Adrenal gland (tissue), 9 donors: ENCODE measurements at regions not wholly inside any gene's neighbourhood (a gene's known extent, or its start where the extent isn't known, plus 50 kb on each side); places are given as distances from the start of the nearest gene placed in this dataset.
"Not testable (repeated sequence)": the region's sequence is repeated elsewhere in the genome, so short reads cannot be mapped to it uniquely, and the experiment has no call there.

Experiments used
- DNase-seq, 7 donors: peaks; one replicate each; pipeline ENCODE4 v3.0.0-alpha.2; 2019 to 2020
- H3K27ac ChIP-seq, 5 donors: fragments of 200-600 bp; sonication (generic) in 4 of 5; 1 replicate in 3 of 5; 2 replicates in 2 of 5; pipeline versions ENCODE4 v1.5.1 to v1.8.0; 2016 to 2020; ENCODE audit warnings: mild to moderate bottlenecking in 1 of 5
- H3K27me3 ChIP-seq: fragments of 200-600 bp; 2 replicates; pipeline ENCODE4 v1.8.0; 2021
- H3K36me3 ChIP-seq, 2 donors: fragments of 200-600 bp; replicated peaks in 1 of 2; 1 replicate in 1 of 2; 2 replicates in 1 of 2; pipeline versions ENCODE4 v1.5.1 to v1.8.0; 2018 to 2022
- H3K4me1 ChIP-seq, 2 donors: fragments of 200-600 bp; replicated peaks in 1 of 2; 1 replicate in 1 of 2; 2 replicates in 1 of 2; pipeline versions ENCODE4 v1.5.1 to v1.8.0; 2018 to 2021
- H3K4me3 ChIP-seq, 4 donors: fragments of 200-600 bp; sonication (generic) in 3 of 4; one replicate each; pipeline ENCODE4 v1.5.1; 2016 to 2018
- H3K9me3 ChIP-seq, 3 donors: fragments of 200-600 bp; sonication (generic) in 1 of 3; replicated peaks in 1 of 3; 1 replicate in 2 of 3; 2 replicates in 1 of 3; pipeline versions ENCODE4 v1.5.1 to v1.8.0; 2016 to 2021
- POLR2A ChIP-seq, 2 donors: fragments of 450-650 bp; IDR thresholded peaks; one replicate each; pipeline ENCODE4 v1.6.1; 2017; ENCODE audit warnings: antibody characterized with exemption in 2 of 2, mild to moderate bottlenecking in 2 of 2, moderate library complexity in 1 of 2
- WGBS, 4 donors: extraction: QIAGEN DNeasy Blood & Tissue Kit in 2 of 4; methylation state at CpG; one replicate each; pipeline versions ENCODE4 v1.1.5 to v1.1.7; 2013 to 2017; 5-methylcytosine and 5-hydroxymethylcytosine counted together
- intact Hi-C, 2 donors: fragments of 100-400 bp; cut with DNase I; formaldehyde crosslinking; loops; one replicate each; pipeline versions ENCODE4 v1.14.1 to v1.15.0; 2022 to 2023
- TF ChIP-seq, protein P1 (sequence below), 6 experiments: fragments of 450-650 bp in 4 of 6; fragments of 200-600 bp in 2 of 6; sonication (generic) in 1 of 6; IDR thresholded peaks; 1 replicate in 5 of 6; 2 replicates in 1 of 6; pipeline versions ENCODE4 v1.5.1 to v1.8.0; 2016 to 2021; ENCODE audit warnings: antibody characterized with exemption in 6 of 6, mild to moderate bottlenecking in 2 of 6, moderate library complexity in 1 of 6
- donor health status: healthy with polysubstance abuse.
- donor health status: Bipolar disorder and iron deficiency.
- donor health status: DM: yes; HTN: yes; CAD: no.
- donor health status: DM: no; HTN: no; CAD: no.
- donor health status: DM: no; HTN: no; CAD: no.

DNA sequence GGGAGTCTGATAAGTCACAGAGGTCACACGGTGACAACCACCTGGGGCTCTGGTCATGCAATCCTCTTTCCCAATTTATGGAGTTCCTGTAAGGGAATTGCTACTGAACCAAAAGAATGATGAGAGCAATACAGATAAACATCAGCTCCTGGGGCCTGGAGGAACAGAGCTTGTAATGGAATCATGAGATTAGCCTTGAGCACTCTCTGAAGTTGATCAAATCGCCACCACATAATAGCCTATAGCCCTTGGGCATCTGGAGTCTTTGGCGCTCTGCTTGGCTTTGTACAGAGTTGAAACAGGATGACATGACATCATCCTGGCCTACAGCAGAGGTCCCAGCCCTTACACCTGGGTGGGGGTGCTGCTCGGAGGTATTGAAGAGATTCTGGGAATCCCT lies 154.3 kb upstream of the DTNBP1 start:
- TF ChIP-seq, protein P1, sequence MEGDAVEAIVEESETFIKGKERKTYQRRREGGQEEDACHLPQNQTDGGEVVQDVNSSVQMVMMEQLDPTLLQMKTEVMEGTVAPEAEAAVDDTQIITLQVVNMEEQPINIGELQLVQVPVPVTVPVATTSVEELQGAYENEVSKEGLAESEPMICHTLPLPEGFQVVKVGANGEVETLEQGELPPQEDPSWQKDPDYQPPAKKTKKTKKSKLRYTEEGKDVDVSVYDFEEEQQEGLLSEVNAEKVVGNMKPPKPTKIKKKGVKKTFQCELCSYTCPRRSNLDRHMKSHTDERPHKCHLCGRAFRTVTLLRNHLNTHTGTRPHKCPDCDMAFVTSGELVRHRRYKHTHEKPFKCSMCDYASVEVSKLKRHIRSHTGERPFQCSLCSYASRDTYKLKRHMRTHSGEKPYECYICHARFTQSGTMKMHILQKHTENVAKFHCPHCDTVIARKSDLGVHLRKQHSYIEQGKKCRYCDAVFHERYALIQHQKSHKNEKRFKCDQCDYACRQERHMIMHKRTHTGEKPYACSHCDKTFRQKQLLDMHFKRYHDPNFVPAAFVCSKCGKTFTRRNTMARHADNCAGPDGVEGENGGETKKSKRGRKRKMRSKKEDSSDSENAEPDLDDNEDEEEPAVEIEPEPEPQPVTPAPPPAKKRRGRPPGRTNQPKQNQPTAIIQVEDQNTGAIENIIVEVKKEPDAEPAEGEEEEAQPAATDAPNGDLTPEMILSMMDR (IDR thresholded peaks at IDR 0.05), result no peak
- no peak for TF ChIP-seq POLR2A (IDR thresholded peaks at IDR 0.05)
- H3K4me3 ChIP-seq, result no peak overlapping the region
- no peaks in the 10 kb centered on the region for H3K27me3 ChIP-seq
- no peaks in the 10 kb centered on the region for H3K36me3 ChIP-seq
- no peaks in the 10 kb centered on the region for H3K4me1 ChIP-seq
- 78 to 91% (median 86%) methylated on average over 4 of the region's 4 CpGs for WGBS, 4 donors
- intact Hi-C loops, result no loop called here
- no peak overlapping the region for H3K27ac ChIP-seq
- no peak for DNase-seq
- H3K9me3 ChIP-seq, result no peaks in the 10 kb centered on the region

DNA sequence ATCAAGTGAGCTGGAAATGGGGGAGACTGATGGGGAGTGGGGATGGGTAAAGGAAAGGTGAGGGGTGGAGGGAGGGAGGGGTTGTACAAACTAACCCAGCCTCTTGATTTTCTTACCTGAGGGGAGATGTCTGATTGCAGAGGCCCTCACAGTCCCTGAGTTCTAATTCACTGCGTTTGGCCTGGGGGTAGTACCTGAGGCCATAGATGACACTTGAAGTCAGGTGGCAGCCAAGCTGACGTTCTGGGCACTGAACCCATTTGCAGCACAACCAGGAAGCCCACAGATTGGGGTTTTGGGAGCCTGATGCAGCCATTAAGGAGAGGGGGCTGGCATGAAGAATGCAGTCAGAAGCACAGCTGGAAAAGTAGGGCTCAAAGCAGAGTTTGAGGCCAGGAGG lies 153.8 kb upstream of the DTNBP1 start:
- DNase-seq, result no peak
- intact Hi-C loops, result no loop called here
- 71 to 82% (median 77%) methylated on average over 2 of the region's 2 CpGs for WGBS, 4 donors

DNA sequence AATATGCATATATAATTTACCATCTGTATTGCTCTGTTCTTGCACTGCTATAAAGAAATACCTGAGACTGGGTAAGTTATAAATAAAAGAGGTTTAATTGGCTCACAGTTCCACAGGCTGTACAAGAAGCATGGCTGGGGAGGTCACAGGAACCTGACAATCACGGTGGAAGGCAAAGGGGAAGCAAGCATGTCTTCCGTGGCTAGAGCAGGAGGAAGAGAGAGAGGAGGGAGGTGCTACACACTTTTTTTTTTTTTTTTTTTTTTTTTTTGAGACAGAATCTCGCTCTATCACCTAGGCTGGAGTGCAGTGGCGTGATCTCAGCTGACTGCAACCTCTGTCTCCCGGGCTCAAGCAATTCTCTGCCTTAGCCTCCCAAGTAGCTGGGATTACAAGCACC lies 150.9 kb upstream of the DTNBP1 start:
- H3K9me3 ChIP-seq, H3K27me3 ChIP-seq, H3K27ac ChIP-seq, H3K4me1 ChIP-seq, H3K4me3 ChIP-seq, DNase-seq, intact Hi-C loops, H3K36me3 ChIP-seq: not testable (repeated sequence)
- 69 to 80% (median 74%) methylated on average over 5 of the region's 5 CpGs for WGBS, 4 donors

More for the DNA sequence above, 153.8 kb upstream of the DTNBP1 start:
- no peaks in the 10 kb centered on the region for H3K9me3 ChIP-seq
- H3K27me3 ChIP-seq, result no peaks in the 10 kb centered on the region
- H3K27ac ChIP-seq, result no peak overlapping the region
- no peaks in the 10 kb centered on the region for H3K4me1 ChIP-seq
- no peaks in the 10 kb centered on the region for H3K36me3 ChIP-seq
- TF ChIP-seq, protein P1 (IDR thresholded peaks at IDR 0.05), result no peak
- TF ChIP-seq POLR2A (IDR thresholded peaks at IDR 0.05), result no peak
- no peak overlapping the region for H3K4me3 ChIP-seq

DNA sequence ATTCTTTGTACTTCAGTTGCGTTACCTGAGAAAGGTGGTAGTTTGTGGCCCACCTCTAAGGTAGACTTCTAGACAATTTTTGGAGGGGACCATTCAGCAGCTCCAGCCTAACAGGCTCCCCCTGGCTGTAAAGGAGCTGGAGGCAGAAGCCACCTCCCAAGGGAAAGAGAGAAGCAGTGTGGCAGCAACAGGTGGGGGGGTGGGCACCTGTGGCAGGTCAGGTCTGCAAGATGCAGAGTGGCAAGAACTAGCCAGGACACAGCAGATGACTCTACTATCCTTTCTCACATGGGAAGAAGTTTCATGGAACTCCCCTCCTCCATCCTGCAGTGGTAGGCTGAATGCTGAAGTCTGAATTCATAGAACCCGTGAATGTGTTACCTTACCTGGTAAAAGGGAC lies 148.3 kb upstream of the DTNBP1 start:
- TF ChIP-seq, protein P1 (IDR thresholded peaks at IDR 0.05), result no peak
- no peak for TF ChIP-seq POLR2A (IDR thresholded peaks at IDR 0.05)
- no peaks in the 10 kb centered on the region for H3K27me3 ChIP-seq
- DNase-seq, result no peak
- intact Hi-C loops, result no loop called here
- no peaks in the 10 kb centered on the region for H3K36me3 ChIP-seq
- no peak overlapping the region for H3K4me3 ChIP-seq
- H3K27ac ChIP-seq, result no peak overlapping the region
- 93 to 97% (median 94%) methylated on average over 2 of the region's 2 CpGs for WGBS, 4 donors
- H3K9me3 ChIP-seq, result no peaks in the 10 kb centered on the region
- H3K4me1 ChIP-seq, result no peaks in the 10 kb centered on the region

DNA sequence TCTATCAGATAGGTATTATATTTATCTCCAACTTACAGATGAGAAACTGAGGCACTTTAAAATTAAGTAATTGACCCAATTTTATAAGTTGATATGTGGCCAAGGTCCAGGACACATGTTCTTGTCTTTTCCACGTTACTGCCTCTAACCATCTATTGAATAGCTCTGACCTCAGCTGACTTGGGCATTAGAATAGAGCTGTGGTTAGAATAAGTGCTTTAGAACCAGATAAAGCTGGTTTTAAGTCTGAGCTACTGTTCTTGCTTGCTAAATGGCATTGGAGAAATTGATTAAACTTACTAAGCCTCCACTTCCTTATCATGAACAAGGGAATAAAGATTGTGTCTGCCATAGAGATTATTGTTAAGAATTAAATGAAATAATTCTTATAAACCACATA lies 147.8 kb upstream of the DTNBP1 start:
- DNase-seq, result no peak
- Histone ChIP-seq H3K27ac (no peak overlapping the region), H3K36me3 (no peaks in the 10 kb centered on the region), H3K27me3 (no peaks in the 10 kb centered on the region), H3K4me3 (no peak overlapping the region), H3K4me1 (no peaks in the 10 kb centered on the region), H3K9me3 (no peaks in the 10 kb centered on the region)
- intact Hi-C loops, result no loop called here
- WGBS, 4 donors, result 26 to 68% (median 60%) methylated on average over 1 of the region's 1 CpG
- TF ChIP-seq POLR2A (IDR thresholded peaks at IDR 0.05), result no peak
- TF ChIP-seq, protein P1 (IDR thresholded peaks at IDR 0.05), result no peak
